Vagina (tissue), 2 donors: ENCODE measurements at regions not wholly inside any gene's neighbourhood (a gene's known extent, or its start where the extent isn't known, plus 50 kb on each side); places are given as distances from the start of the nearest gene placed in this dataset.

Experiments used
- CTCF ChIP-seq, 3 experiments: fragments of 450-650 bp in 2 of 3; fragments of 200-600 bp in 1 of 3; sonication (generic) in 1 of 3; IDR thresholded peaks; one replicate each; pipeline ENCODE4 v1.5.1; 2017 to 2019; ENCODE audit warnings: antibody characterized with exemption in 3 of 3, mild to moderate bottlenecking in 2 of 3, moderate library complexity in 2 of 3
- POLR2A ChIP-seq, 2 donors: fragments of 450-650 bp; IDR thresholded peaks; one replicate each; pipeline ENCODE4 v1.6.1; 2017; ENCODE audit warnings: antibody characterized with exemption in 2 of 2, mild to moderate bottlenecking in 2 of 2, moderate library complexity in 2 of 2

- no peak for TF ChIP-seq POLR2A (IDR thresholded peaks at IDR 0.05)
- no peak for TF ChIP-seq CTCF (IDR thresholded peaks at IDR 0.05)
Observed at GRCh38 chr12:127169321-127170181, 1097.4 kb upstream of the TMEM132C start.
